MM.1S (cell line): ENCODE measurements at regions not wholly inside any gene's neighbourhood (a gene's known extent, or its start where the extent isn't known, plus 50 kb on each side); places are given as distances from the start of the nearest gene placed in this dataset.

ENCODE experiments used
- DNase-seq: peaks from one replicate; pipeline ENCODE4 v3.0.0-alpha.2; 2015
- H2AFZ ChIP-seq: fragments of 300-600 bp; sonication (generic); 2 replicates; pipeline ENCODE4 v1.6.0; 2016; ENCODE audit warnings: antibody characterized with exemption, low read length
- H3F3A ChIP-seq: fragments of 300-600 bp; sonication (generic); 2 replicates; pipeline ENCODE4 v1.6.1; 2016; ENCODE audit warnings: mild to moderate bottlenecking, antibody characterized with exemption, low read length, moderate library complexity, mixed read lengths; ENCODE audit not compliant: insufficient read depth
- H3K27ac ChIP-seq: fragments of 300-600 bp; sonication (generic); 2 replicates; pipeline ENCODE4 v1.5.1; 2016; ENCODE audit warnings: mild to moderate bottlenecking, low read length
- H3K27me3 ChIP-seq: fragments of 300-600 bp; sonication (generic); replicated peaks from 2 replicates; pipeline ENCODE4 v1.6.0; 2016; ENCODE audit warnings: low read length; ENCODE audit not compliant: insufficient read depth
- H3K36me3 ChIP-seq: fragments of 300-600 bp; sonication (generic); replicated peaks from 2 replicates; pipeline ENCODE4 v1.6.1; 2016; ENCODE audit warnings: mild to moderate bottlenecking, low read length, mixed read lengths; ENCODE audit not compliant: insufficient read depth
- H3K4me1 ChIP-seq: fragments of 300-600 bp; sonication (generic); 2 replicates; pipeline ENCODE4 v1.6.1; 2016; ENCODE audit warnings: low read length, mixed read lengths
- H3K4me2 ChIP-seq: fragments of 300-600 bp; sonication (generic); 2 replicates; pipeline ENCODE4 v1.6.0; 2016; ENCODE audit warnings: low read depth, low read length
- H3K4me3 ChIP-seq: fragments of 300-600 bp; sonication (generic); 2 replicates; pipeline ENCODE4 v1.5.1; 2016; ENCODE audit warnings: low read length, mixed read lengths
- H3K79me2 ChIP-seq: fragments of 300-600 bp; sonication (generic); 2 replicates; pipeline ENCODE4 v1.6.1; 2016; ENCODE audit warnings: mixed run types, low read length, mixed read lengths
- H3K9ac ChIP-seq: fragments of 300-600 bp; sonication (generic); 2 replicates; pipeline ENCODE4 v1.6.1; 2016; ENCODE audit warnings: low read length, mixed read lengths
- H3K9me2 ChIP-seq: fragments of 300-600 bp; sonication (generic); replicated peaks from 2 replicates; pipeline ENCODE4 v1.6.1; 2016; ENCODE audit warnings: mild to moderate bottlenecking, low read length, mixed read lengths; ENCODE audit not compliant: insufficient read depth
- H3K9me3 ChIP-seq: fragments of 300-600 bp; sonication (generic); replicated peaks from 2 replicates; pipeline ENCODE4 v1.6.1; 2016; ENCODE audit warnings: mild to moderate bottlenecking, low read length, mixed read lengths; ENCODE audit not compliant: insufficient read depth
- H4K20me1 ChIP-seq: fragments of 300-600 bp; sonication (generic); 2 replicates; pipeline ENCODE4 v1.6.1; 2016; ENCODE audit warnings: mild to moderate bottlenecking, low read length, moderate library complexity, mixed read lengths; ENCODE audit not compliant: insufficient read depth
- EZH2 ChIP-seq: fragments of 300-600 bp; sonication (generic); optimal IDR thresholded peaks from 2 replicates; pipeline ENCODE3; 2017; ENCODE audit warnings: low read depth, mild to moderate bottlenecking, antibody characterized with exemption, low read length, mixed read lengths
- EZH2phosphoT487 ChIP-seq: fragments of 300-600 bp; sonication (generic); IDR thresholded peaks from 2 replicates; pipeline ENCODE4 v1.6.1; 2018; ENCODE audit warnings: antibody characterized with exemption, low read length
- TF ChIP-seq, protein P1 (sequence below): fragments of 300-600 bp; sonication (generic); IDR thresholded peaks from 2 replicates; pipeline ENCODE4 v1.5.1; 2016; ENCODE audit warnings: antibody characterized with exemption, low read length, mixed read lengths

DNA sequence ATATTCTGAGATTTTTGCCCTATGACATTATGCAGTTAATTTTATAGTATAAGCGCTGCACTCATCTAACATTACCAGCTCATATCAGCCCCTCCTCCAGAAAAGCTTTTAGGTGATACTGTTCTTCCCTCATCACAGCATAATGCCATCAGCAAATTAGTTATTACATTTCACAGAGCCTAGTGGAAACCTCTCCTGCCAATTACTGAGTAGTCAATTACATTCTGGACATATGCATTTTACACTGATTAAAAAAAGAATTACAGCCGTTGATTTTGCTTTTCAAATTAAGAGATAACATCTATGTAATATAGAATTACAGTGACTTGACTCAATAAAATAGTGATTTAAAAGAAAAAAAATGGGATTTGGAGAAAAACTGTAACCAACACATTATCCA lies 542.1 kb downstream of the UQCRFS1 start:
- H2AFZ ChIP-seq: no peak overlapping the region
- H3K27me3 ChIP-seq: no peaks in the 10 kb centered on the region
- no peaks in the 10 kb centered on the region for H3K9me2 ChIP-seq
- no peak overlapping the region for H3K4me3 ChIP-seq
- DNase-seq: no peak
- H3K27ac ChIP-seq: no peak overlapping the region
- H3K36me3 ChIP-seq: no peaks in the 10 kb centered on the region
- TF ChIP-seq, protein P1, sequence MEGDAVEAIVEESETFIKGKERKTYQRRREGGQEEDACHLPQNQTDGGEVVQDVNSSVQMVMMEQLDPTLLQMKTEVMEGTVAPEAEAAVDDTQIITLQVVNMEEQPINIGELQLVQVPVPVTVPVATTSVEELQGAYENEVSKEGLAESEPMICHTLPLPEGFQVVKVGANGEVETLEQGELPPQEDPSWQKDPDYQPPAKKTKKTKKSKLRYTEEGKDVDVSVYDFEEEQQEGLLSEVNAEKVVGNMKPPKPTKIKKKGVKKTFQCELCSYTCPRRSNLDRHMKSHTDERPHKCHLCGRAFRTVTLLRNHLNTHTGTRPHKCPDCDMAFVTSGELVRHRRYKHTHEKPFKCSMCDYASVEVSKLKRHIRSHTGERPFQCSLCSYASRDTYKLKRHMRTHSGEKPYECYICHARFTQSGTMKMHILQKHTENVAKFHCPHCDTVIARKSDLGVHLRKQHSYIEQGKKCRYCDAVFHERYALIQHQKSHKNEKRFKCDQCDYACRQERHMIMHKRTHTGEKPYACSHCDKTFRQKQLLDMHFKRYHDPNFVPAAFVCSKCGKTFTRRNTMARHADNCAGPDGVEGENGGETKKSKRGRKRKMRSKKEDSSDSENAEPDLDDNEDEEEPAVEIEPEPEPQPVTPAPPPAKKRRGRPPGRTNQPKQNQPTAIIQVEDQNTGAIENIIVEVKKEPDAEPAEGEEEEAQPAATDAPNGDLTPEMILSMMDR: no peak
- TF ChIP-seq EZH2 (no peak), EZH2phosphoT487 (no peak)
- H3K4me1 ChIP-seq: no peaks in the 10 kb centered on the region
- no peaks in the 10 kb centered on the region for H4K20me1 ChIP-seq
- no peaks in the 10 kb centered on the region for H3K9me3 ChIP-seq
- H3K4me2 ChIP-seq: no peak overlapping the region
- H3K79me2 ChIP-seq: no peaks in the 10 kb centered on the region
- H3K9ac ChIP-seq: no peak overlapping the region
- no peaks in the 10 kb centered on the region for H3F3A ChIP-seq

DNA sequence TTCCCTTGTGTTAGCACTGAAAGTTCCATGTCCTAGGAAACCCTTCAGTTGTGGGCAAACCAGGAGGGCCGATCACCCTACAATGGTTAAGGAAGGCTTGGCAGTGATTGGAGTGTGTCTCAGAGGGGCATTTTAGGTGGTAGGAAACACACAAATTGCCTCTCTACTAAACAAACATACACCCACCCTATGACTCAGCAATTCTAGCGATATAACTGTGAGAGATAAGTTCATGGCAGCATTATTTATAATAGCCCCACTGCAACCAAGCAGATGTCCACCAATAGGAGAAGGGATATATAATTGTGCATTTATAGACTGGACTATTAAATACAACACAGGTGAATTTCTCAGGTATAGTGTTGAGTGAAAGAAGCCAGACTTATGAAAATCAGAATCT lies 543.1 kb downstream of the UQCRFS1 start:
- Histone ChIP-seq H3F3A (no peaks in the 10 kb centered on the region), H3K9ac (no peak overlapping the region), H3K4me1 (no peaks in the 10 kb centered on the region), H3K4me3 (no peak overlapping the region), H3K9me3 (no peaks in the 10 kb centered on the region), H3K9me2 (no peaks in the 10 kb centered on the region), H2AFZ (no peak overlapping the region), H4K20me1 (no peaks in the 10 kb centered on the region), H3K27me3 (no peaks in the 10 kb centered on the region), H3K79me2 (no peaks in the 10 kb centered on the region), H3K36me3 (no peaks in the 10 kb centered on the region), H3K27ac (no peak overlapping the region), H3K4me2 (no peak overlapping the region)
- TF ChIP-seq, protein P1: no peak
- TF ChIP-seq EZH2phosphoT487: no peak
- no peak for TF ChIP-seq EZH2
- DNase-seq: no peak

DNA sequence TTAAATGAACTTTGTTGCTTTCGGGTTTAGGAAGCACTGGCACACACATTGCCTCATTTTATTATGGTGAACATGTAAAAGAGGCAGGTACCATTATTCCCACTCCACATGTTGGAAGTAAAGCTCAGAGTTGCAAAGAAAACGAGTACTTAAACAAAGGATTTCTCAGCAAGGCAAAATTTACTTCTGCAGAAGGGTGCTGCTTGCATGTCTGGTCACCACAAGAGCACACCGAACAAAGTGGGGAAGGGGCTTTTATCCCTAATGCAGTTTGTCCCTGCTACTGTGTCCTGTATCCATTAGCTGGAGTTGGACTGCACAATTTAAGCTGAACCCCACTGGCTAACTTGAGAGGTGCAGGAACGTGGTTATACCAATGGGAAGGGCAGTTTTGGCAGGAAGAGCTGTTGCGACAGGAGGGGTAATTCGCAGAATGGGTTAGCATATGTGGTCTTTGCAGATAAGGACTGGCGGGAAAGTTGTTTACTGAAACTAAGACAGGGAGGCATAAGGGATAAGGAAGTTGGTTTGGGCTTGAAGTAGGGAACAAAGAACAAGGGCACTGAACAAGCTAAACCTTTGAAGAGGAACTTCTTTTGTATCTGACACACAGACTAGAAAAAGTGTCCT lies 545.5 kb downstream of the UQCRFS1 start:
- H3K36me3 ChIP-seq: no peaks in the 10 kb centered on the region
- no peak overlapping the region for H3K4me3 ChIP-seq
- 0 out of 2 replicates have a peak, but pooled peaks cover 6% of the 10 kb centered on the region for H3K4me1 ChIP-seq
- no peaks in the 10 kb centered on the region for H4K20me1 ChIP-seq
- H3K27me3 ChIP-seq: no peaks in the 10 kb centered on the region
- no peak for DNase-seq
- no peak overlapping the region for H3K4me2 ChIP-seq
- no peak overlapping the region for H2AFZ ChIP-seq
- no peak overlapping the region for H3K27ac ChIP-seq
- no peaks in the 10 kb centered on the region for H3K9me2 ChIP-seq
- H3K9ac ChIP-seq: no peak overlapping the region
- H3K79me2 ChIP-seq: no peaks in the 10 kb centered on the region
- no peaks in the 10 kb centered on the region for H3F3A ChIP-seq
- H3K9me3 ChIP-seq: no peaks in the 10 kb centered on the region
- TF ChIP-seq EZH2phosphoT487: no peak
- TF ChIP-seq EZH2: no peak
- TF ChIP-seq, protein P1: no peak
